HL-60 (cell line): ENCODE measurements at regions not wholly inside any gene's neighbourhood (a gene's known extent, or its start where the extent isn't known, plus 50 kb on each side); places are given as distances from the start of the nearest gene placed in this dataset.

Experiments used
- DNase-seq, 2 experiments: peaks; one replicate each; pipeline ENCODE4 v3.0.0-alpha.2; 2010 to 2020; ENCODE audit warnings: low read depth in 1 of 2, low spot score in 1 of 2
- H3K27ac ChIP-seq: fragments of 250-450 bp; sonication (Bioruptor Pico); replicated peaks from 2 replicates; pipeline ENCODE4 v1.5.1; 2020; ENCODE audit warnings: mild to moderate bottlenecking, moderate library complexity
- H3K27me3 ChIP-seq: fragments of 250-450 bp; sonication (Bioruptor Pico); 2 replicates; pipeline ENCODE4 v1.5.1; 2021; ENCODE audit warnings: mild to moderate bottlenecking, moderate library complexity; ENCODE audit not compliant: insufficient read depth, poor library complexity, severe bottlenecking
- H3K4me3 ChIP-seq: replicated peaks from 2 replicates; pipeline ENCODE4 v1.5.1; 2011; ENCODE audit warnings: mild to moderate bottlenecking, control low read depth, low read length; ENCODE audit not compliant: insufficient read depth
- CTCF ChIP-seq: IDR thresholded peaks from one replicate; pipeline ENCODE4 v1.5.1; 2011; ENCODE audit warnings: low read length, control low read depth, inconsistent platforms; ENCODE audit not compliant: insufficient read depth
- GABPA ChIP-seq: IDR thresholded peaks from 2 replicates; pipeline ENCODE4 v1.6.1; 2012; ENCODE audit warnings: low read depth
- POLR2AphosphoS5 ChIP-seq: IDR thresholded peaks from 2 replicates; pipeline ENCODE4 v1.6.1; 2012; ENCODE audit warnings: low read depth
- SPI1 ChIP-seq: IDR thresholded peaks from 2 replicates; pipeline ENCODE4 v1.6.1; 2012; ENCODE audit warnings: low read depth, mild to moderate bottlenecking, borderline replicate concordance
- TF ChIP-seq, protein P1 (sequence below): IDR thresholded peaks from 2 replicates; pipeline ENCODE4 v1.6.1; 2012; ENCODE audit warnings: low read depth; ENCODE audit not compliant: insufficient replicate concordance

DNA sequence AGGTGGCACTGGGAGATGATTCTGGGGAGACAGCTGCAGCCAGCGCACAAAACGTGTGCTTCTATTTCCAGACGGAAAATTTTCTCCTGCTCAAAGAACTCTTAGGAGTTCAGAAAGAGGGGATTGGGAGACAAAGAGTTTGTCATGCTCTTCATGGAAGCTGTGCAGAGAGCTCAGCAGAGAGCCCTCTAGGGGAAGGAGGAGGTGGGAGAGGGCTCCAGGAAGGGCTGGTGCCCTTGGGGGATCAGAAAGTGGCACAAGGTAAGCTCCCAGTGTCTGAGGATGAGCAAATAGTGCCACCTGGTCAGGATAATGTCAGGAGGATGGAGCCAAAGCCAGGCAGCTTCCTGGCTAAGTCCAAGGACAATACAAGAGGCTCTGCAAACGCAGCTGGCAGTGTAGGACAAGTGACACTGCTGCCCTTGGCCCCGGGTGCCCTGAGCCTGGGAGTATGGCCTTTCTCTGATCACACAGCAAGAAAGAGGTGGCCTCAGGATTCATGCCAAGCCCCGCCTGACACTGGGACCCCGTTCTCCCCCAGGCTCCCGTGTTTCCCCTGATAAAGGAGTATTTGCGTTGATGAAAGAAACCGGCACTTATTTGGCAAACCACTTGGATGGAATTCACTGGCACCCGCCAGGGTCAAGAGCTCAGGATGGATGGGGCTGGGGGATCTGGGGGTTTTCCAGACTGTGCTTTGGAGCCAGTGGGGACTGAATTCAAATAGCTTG lies 254.0 kb downstream of the PTPRU start:
- no peak for DNase-seq
- TF ChIP-seq POLR2AphosphoS5 (no peak), GABPA (no peak), SPI1 (no peak), CTCF (no peak)
- TF ChIP-seq, protein P1, sequence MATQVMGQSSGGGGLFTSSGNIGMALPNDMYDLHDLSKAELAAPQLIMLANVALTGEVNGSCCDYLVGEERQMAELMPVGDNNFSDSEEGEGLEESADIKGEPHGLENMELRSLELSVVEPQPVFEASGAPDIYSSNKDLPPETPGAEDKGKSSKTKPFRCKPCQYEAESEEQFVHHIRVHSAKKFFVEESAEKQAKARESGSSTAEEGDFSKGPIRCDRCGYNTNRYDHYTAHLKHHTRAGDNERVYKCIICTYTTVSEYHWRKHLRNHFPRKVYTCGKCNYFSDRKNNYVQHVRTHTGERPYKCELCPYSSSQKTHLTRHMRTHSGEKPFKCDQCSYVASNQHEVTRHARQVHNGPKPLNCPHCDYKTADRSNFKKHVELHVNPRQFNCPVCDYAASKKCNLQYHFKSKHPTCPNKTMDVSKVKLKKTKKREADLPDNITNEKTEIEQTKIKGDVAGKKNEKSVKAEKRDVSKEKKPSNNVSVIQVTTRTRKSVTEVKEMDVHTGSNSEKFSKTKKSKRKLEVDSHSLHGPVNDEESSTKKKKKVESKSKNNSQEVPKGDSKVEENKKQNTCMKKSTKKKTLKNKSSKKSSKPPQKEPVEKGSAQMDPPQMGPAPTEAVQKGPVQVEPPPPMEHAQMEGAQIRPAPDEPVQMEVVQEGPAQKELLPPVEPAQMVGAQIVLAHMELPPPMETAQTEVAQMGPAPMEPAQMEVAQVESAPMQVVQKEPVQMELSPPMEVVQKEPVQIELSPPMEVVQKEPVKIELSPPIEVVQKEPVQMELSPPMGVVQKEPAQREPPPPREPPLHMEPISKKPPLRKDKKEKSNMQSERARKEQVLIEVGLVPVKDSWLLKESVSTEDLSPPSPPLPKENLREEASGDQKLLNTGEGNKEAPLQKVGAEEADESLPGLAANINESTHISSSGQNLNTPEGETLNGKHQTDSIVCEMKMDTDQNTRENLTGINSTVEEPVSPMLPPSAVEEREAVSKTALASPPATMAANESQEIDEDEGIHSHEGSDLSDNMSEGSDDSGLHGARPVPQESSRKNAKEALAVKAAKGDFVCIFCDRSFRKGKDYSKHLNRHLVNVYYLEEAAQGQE: no peak
- H3K27me3 ChIP-seq: no peaks in the 10 kb centered on the region

DNA sequence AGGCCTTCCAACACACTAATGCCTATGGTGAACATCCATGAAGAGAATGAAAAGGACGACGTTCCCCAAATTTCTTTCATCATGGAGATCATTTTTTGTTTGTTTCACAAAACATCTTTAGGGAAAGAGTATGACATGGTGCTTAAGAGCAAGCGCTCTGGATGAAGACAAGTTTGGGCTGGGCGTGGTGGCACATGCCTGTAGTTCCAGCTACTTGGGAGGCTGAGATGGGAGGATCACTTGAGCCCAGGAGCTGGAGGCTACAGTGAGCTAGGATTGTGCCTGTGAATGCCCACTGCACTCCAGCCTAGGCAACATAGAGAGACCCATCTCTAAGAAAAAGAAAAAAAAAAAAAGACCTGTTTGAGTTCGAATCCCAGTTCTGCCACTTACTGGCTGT lies 253.1 kb downstream of the PTPRU start:
- TF ChIP-seq, protein P1: no peak
- no peak for TF ChIP-seq SPI1
- no peak for TF ChIP-seq CTCF
- Histone ChIP-seq H3K4me3 (no peak overlapping the region), H3K27me3 (no peaks in the 10 kb centered on the region), H3K27ac (no peak overlapping the region)
- DNase-seq: no peak

More for the DNA sequence above, 254.0 kb downstream of the PTPRU start:
- Histone ChIP-seq H3K4me3 (no peak overlapping the region), H3K27ac (no peak overlapping the region)

DNA sequence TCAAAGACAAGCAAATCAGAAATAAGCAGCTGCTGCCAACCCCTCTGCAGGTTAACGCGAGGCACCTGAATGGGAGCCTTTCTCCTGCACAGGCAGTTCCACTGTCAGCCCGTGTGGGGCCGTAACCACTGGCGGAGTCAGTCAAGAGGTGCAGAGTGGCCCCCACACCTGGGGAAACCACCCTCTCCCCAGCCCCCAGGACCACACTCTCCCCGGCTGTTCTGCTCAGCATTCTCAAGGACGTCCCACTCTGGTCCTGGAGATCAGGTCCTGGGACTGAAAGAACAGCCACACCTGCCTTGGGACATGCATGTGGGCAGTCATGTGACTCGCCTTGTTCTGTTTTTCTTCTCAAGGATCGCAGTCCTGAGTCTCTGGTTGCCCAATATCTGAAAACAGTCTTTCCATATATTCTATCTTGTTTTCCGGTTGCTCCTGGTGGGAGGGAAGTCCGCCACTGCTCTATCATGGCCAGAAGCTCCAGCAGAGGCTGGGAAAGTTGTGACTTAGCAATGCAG lies 252.5 kb downstream of the PTPRU start:
- no peak overlapping the region for H3K27ac ChIP-seq
- no peaks in the 10 kb centered on the region for H3K27me3 ChIP-seq
- TF ChIP-seq POLR2AphosphoS5 (no peak), SPI1 (no peak), CTCF (no peak), GABPA (no peak)
- TF ChIP-seq, protein P1: no peak
- DNase-seq: no peak
- H3K4me3 ChIP-seq: no peak overlapping the region
